Ishikawa (cell line): ENCODE measurements at regions not wholly inside any gene's neighbourhood (a gene's known extent, or its start where the extent isn't known, plus 50 kb on each side); places are given as distances from the start of the nearest gene placed in this dataset.

Experiments
- CREB1 ChIP-seq: IDR thresholded peaks from 2 replicates; pipeline ENCODE4 v1.6.1; 2012; ENCODE audit warnings: low read depth
- EP300 ChIP-seq: IDR thresholded peaks from 2 replicates; pipeline ENCODE4 v1.6.1; 2012; ENCODE audit warnings: borderline replicate concordance
- FOXM1 ChIP-seq: IDR thresholded peaks from 2 replicates; pipeline ENCODE4 v1.6.1; 2012; ENCODE audit warnings: low read depth, borderline replicate concordance
- RAD21 ChIP-seq: IDR thresholded peaks from 2 replicates; pipeline ENCODE4 v1.6.1; 2012; ENCODE audit warnings: low read depth
- YY1 ChIP-seq: IDR thresholded peaks from 2 replicates; pipeline ENCODE4 v1.6.1; 2012; ENCODE audit warnings: low read depth
- TF ChIP-seq, protein P1 (sequence below): IDR thresholded peaks from 2 replicates; pipeline ENCODE4 v1.6.1; 2012
- TF ChIP-seq, protein P2 (sequence below): IDR thresholded peaks from 2 replicates; pipeline ENCODE4 v1.6.1; 2012; ENCODE audit warnings: low read depth, mild to moderate bottlenecking

DNA sequence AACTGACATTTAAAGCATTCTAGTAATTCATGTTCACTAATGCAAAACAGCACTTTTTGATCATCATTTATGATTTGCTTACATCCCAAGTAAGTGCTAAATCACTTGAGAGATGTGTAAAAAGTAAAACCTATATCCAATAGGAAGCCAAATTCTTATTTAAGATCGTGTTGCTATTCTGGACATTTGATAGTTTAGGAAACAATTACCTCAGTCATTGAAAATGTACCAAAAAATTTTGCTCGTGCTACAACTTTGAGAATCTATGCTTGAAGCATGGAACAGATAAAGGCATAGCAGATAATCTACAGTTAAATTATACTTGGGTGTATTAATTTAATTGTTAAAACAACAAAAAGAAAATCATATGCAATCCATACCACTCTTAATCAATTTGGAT, 571.6 kb upstream of the NR2F2 start:
- TF ChIP-seq, protein P1, sequence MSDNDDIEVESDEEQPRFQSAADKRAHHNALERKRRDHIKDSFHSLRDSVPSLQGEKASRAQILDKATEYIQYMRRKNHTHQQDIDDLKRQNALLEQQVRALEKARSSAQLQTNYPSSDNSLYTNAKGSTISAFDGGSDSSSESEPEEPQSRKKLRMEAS, result no peak
- TF ChIP-seq EP300, result no peak
- TF ChIP-seq FOXM1, result no peak
- TF ChIP-seq, protein P2, sequence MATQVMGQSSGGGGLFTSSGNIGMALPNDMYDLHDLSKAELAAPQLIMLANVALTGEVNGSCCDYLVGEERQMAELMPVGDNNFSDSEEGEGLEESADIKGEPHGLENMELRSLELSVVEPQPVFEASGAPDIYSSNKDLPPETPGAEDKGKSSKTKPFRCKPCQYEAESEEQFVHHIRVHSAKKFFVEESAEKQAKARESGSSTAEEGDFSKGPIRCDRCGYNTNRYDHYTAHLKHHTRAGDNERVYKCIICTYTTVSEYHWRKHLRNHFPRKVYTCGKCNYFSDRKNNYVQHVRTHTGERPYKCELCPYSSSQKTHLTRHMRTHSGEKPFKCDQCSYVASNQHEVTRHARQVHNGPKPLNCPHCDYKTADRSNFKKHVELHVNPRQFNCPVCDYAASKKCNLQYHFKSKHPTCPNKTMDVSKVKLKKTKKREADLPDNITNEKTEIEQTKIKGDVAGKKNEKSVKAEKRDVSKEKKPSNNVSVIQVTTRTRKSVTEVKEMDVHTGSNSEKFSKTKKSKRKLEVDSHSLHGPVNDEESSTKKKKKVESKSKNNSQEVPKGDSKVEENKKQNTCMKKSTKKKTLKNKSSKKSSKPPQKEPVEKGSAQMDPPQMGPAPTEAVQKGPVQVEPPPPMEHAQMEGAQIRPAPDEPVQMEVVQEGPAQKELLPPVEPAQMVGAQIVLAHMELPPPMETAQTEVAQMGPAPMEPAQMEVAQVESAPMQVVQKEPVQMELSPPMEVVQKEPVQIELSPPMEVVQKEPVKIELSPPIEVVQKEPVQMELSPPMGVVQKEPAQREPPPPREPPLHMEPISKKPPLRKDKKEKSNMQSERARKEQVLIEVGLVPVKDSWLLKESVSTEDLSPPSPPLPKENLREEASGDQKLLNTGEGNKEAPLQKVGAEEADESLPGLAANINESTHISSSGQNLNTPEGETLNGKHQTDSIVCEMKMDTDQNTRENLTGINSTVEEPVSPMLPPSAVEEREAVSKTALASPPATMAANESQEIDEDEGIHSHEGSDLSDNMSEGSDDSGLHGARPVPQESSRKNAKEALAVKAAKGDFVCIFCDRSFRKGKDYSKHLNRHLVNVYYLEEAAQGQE, result no peak
- TF ChIP-seq RAD21, result no peak
- TF ChIP-seq YY1, result no peak
- no peak for TF ChIP-seq CREB1
